Right lobe of liver (tissue), 4 donors: ENCODE measurements at regions not wholly inside any gene's neighbourhood (a gene's known extent, or its start where the extent isn't known, plus 50 kb on each side); places are given as distances from the start of the nearest gene placed in this dataset.

ENCODE experiments used
- POLR2A ChIP-seq: fragments of 450-650 bp; IDR thresholded peaks from one replicate; pipeline ENCODE4 v1.6.1; 2017; ENCODE audit warnings: antibody characterized with exemption, mild to moderate bottlenecking
- TF ChIP-seq, protein P1 (sequence below), 4 donors: fragments of 200-600 bp in 3 of 4; fragments of 450-650 bp in 1 of 4; IDR thresholded peaks; one replicate each; pipeline versions ENCODE4 v1.5.1 to v1.8.0; 2016 to 2022; ENCODE audit warnings: antibody characterized with exemption in 4 of 4, mild to moderate bottlenecking in 2 of 4
- donor health status: DM: no; HTN: no; CAD: no.
- donor health status: DM: no; HTN: no; CAD: no.
- donor health status: DM: no; HTN: yes; CAD: no.

GRCh38 chr3:137554242-137554641 is 209.9 kb upstream of the SOX14 start:
- TF ChIP-seq, protein P1, sequence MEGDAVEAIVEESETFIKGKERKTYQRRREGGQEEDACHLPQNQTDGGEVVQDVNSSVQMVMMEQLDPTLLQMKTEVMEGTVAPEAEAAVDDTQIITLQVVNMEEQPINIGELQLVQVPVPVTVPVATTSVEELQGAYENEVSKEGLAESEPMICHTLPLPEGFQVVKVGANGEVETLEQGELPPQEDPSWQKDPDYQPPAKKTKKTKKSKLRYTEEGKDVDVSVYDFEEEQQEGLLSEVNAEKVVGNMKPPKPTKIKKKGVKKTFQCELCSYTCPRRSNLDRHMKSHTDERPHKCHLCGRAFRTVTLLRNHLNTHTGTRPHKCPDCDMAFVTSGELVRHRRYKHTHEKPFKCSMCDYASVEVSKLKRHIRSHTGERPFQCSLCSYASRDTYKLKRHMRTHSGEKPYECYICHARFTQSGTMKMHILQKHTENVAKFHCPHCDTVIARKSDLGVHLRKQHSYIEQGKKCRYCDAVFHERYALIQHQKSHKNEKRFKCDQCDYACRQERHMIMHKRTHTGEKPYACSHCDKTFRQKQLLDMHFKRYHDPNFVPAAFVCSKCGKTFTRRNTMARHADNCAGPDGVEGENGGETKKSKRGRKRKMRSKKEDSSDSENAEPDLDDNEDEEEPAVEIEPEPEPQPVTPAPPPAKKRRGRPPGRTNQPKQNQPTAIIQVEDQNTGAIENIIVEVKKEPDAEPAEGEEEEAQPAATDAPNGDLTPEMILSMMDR (IDR thresholded peaks at IDR 0.05): no peak
- TF ChIP-seq POLR2A: no peak
